ENCODE measurements at regions not wholly inside any gene's neighbourhood (a gene's known extent, or its start where the extent isn't known, plus 50 kb on each side); places are given as distances from the start of the nearest gene placed in this dataset.

DNA sequence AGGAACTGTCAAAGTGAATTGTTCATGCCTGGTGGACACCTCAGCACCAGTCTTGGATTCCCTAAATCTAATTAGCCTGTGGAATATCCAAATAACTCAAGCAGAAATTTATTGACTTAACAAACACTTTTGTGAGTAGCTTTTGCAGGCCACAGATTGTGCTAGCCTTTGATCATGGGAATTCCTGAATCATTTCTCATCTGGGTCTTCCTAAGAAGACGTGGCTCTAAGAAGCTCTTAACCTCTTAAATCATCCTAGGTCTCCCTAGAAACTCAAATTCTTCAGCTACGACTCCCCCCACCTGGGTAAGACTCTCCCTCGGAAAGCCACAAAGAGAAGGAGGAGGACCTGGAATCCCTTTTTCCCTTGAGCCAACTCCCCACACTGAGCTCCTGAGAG, 53.8 kb upstream of the PSEN2 start:
- no peak for DNase-seq (ENCODE audit: low spot score)

DNA sequence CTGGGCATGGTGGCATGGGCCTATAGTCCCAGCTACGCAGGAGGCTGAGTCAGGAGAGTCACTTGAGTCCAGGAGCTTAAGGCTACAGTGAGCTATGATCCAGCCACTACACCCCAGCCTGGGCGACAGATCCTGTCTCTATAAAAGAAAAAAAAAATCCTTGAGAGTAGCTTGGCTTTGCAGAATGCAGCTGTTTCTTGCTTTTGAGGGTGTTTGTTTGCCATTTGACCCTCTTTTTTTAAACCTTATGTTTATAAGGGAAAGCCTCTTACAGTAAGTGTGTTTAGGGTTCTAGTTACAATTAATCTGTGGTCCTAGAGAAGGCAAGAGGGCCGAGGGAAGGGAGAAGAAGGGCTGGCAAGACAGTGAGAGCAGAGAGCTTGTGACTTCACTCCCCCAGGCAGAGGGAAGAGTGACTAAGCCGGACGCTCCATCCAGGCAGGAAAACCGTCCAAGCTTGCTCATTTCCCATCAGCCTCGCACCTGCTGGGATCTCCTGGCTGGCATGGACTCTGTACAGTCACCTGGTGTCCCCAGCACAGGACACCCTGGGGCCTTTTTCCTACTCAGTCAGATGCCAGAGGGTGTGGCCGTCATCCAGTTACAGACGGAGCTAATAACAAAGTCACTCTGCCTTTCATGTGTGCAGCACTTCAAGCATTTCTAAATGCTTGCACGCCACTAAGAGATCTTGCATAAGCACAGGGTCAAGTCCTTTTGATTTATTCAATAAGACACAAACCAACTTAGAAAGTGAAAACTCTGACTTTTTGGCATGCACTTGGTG, 55.5 kb upstream of the PSEN2 start:
- DNase-seq (ENCODE audit: low spot score) = peak; percentile 64

DNA sequence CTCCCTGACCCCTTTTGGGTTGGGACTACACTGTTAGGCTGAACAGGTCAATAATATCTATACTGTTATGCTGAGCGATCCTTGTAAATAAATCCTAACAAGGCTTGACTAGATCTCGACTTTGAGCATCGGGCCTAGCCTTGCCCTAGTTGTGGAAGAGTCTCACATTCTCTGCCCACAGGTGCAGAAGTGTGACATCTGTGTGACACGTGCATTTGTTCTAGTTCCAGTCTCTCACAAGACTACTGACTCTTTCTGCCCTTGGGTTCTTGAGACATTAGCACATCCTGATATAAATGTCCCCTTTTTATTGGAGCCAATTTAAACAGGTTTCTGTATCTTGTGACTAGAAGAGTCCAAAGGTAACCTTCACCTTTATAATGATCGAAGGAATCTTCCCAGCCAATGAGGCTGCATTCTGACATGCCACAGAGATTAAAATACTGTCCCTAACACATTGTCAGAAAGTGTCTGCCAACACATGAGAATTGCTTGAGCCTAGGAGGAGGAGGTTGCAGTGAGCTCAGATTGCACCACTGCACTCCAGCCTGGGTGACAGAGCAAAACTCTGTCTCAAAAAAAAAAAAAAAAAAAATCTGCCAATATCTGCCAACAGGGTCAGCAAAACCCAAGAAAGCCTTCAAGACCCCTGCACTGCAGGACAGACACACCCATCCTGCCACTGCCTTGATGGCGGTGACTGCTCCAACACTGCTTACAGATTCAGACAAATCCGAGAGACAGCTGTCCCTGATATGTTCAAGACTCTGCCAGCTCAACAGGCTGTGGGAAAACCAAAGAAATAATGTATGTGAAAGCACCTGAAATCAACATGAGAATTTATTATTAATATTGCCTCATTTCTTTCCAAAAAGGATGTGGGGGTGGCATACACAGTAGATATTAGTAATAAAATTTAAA, 56.5 kb upstream of the PSEN2 start:
- no peak for DNase-seq (ENCODE audit: low spot score)

DNA sequence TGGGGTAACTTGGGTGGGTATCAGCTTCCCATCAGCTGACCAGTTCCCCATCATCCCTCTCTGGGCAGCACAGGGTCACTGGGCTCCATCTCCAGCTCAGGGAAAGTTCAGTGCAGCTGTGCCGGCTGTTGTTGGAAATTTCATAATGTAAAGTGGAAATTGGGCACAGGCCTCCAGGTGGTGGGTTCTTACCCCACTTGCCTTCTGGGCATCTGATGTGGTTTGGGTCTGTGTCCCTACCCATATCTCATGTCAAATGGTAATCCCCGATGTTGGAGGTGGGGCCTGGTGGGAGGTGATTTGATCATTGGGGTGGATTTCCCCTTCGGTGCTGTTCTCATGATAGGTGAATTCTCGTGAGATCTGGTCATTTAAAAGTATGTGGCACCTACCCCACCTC, 59.7 kb upstream of the PSEN2 start:
- no peak for DNase-seq (ENCODE audit: low spot score)

DNA sequence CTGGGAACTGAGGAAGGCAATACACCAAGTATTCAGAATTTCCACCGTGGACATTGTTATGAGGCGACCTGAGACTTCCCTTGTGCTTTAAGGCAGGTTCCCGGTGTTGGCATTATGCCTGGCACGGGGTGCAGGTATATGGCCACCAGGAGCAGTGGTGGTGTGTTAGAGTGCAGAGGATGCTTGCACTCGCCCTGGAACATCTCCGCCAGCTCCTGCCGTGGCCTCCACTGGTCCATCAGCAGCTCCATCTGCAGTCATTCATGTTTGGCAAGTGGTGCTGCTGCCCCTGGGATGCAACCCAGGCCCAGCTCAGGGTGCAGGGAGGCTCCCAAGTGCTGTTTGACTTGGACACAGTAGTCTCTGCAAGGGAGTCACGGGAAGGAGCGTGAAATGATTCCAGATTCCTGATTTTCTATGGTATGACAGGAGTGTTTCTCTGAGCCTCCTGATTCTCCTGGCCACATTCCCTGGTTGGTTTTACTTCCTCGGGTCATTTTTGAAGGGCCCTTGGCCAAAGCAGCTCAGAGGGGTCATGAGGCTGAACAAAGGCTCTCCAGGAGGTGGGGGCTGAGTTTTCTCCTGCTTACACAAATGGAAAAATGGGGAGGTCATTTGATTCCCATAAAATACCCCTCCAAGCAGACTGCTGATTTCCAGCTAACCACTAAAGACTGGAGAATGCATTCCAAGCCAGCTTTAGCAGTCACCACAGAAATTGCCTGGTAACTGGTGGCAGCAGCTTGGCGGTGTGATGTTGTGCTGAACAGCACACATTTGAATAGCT, 60.4 kb upstream of the PSEN2 start:
- peak; percentile 16 for DNase-seq (ENCODE audit: low spot score)

DNA sequence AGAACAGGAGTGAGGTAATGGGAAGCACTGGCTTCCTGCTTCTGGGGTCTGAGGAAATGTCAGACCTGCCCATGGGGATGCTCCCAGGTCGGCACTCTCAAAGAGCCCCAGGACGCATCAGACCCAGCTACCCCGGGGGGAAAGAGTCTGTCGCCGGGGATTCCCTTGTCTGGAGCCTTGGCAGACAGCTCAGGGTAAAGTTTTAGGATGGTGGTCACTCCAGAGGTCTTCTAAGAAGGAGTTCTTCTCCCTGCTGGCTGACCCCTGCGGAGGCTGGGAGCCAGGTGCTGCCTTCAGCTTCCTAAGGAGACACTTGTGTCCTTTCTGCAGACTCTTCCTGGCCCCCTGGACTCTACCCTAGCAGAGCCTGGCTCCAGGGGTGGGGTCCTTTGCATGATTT, 61.9 kb upstream of the PSEN2 start:
- DNase-seq (ENCODE audit: low spot score) = no peak

DNA sequence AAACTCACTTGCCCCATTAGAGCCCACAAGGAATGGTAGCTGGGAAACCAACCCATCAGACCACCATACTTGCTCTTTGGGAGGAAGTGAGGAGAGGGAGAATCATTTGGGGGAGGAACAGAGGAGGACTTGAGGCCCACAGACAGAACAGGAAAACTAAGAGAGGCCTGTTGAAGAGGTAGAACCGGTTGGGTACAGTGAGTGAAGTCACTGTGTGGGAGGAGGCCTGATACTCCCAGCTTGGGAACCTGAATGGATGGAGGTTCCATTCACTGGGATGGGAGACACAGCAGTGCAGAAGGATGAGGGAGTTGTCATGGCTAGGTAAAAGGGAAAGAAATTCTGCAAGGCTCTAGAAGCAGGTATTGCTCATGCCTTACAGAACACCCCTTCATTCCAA, 63.4 kb upstream of the PSEN2 start:
- DNase-seq (ENCODE audit: low spot score) = no peak

DNA sequence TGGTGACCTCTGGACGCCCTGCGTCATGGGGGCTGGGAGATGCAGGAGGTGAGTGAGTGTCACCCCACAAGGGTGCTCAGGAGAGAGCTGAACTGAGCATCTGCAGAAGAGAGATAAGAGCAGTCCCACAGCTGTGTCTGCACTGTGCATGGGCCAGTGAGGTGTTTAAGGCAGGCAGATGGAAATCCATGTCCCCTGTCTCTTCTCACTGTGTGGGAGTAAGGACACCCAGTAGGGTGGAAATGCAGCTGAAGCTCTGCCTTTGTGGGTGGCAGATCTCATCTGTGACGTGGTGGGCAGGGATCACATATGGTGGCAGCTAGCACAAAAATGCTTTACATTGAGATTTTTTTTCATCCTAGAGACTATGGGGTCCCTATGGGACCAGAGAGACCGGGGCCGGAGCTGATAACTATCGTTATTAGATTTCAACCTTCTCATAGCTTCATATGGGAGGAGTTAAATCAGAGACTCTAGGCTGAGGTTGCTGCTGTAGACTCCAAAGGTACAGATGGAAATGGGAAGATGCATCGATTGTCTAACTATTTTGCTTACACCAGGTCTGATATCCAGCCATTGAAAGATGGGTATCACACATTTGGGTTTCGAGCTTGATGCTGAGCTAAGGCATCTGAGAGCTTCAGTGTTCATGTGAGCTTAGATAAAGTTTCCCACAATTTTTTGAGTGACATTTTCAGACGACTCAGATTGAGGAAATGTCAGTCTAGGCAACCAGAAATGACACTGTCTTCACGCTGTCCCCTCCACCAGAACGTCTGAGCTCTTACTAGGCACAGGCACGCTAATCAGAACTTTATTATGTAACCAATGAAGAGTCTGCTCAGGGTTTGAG, 65.3 kb upstream of the PSEN2 start:
- no peak for DNase-seq (ENCODE audit: low spot score)

DNA sequence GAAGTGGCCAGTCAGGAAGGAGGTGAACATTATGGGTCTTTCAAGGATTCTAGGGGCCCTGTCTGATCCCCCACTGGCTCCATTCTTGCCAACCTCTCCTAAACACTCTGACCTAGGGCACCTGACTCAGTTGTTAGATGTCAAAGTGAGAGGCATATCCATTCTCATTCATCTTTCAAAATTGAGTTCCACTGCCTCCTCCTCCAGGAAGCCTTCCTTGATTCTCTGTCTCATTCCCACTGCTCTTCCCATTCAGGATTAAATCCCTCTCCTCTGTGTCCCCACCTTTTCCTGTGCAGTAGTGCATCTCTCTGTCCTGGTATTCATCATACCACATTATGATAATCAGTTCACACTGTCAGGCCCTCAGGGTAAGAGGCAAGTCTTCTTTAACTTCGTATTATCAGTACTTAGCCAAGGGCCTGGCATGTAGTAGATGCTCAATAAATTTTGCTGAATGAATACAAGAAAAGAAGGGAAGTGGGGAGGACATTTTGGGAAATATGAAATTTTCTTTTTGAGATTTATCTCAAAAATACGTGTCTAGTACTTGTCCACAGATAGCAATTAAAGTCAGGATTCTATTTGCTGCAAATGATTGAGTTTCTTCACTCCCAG, 61.8 kb upstream of the ITPKB start:
- no peak for DNase-seq (ENCODE audit: low spot score)

DNA sequence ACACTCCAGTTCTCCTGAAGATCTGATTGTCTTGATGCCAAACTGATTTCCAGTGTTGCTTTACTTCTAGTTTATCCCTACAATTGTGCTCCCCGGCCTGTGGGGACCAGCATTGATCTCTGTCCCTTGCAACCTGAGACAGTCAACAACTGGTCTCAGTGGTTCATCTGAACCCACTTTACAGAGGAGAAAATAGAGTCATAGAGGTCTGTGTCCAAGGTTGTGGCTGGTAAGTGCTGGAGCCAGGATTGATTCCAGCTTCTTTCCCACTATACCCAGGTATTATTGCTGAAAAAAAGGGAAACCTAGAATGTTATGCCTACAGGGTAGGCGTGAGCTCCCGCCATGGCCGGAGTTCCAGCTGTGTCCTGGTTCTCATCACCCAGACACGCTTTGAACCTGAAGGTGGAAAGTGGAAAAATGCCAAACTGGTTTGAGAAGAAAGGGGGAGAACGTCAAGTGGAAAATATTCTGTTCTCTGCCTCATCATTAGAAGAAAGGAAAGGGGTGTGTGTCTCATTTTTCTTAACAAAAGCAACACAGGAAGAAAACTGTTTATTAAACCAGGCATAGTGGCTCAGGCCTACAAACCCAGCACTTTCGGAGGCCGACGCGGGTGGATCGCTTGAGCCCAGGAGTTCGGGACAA, 60.7 kb upstream of the ITPKB start:
- no peak for DNase-seq (ENCODE audit: low spot score)

DNA sequence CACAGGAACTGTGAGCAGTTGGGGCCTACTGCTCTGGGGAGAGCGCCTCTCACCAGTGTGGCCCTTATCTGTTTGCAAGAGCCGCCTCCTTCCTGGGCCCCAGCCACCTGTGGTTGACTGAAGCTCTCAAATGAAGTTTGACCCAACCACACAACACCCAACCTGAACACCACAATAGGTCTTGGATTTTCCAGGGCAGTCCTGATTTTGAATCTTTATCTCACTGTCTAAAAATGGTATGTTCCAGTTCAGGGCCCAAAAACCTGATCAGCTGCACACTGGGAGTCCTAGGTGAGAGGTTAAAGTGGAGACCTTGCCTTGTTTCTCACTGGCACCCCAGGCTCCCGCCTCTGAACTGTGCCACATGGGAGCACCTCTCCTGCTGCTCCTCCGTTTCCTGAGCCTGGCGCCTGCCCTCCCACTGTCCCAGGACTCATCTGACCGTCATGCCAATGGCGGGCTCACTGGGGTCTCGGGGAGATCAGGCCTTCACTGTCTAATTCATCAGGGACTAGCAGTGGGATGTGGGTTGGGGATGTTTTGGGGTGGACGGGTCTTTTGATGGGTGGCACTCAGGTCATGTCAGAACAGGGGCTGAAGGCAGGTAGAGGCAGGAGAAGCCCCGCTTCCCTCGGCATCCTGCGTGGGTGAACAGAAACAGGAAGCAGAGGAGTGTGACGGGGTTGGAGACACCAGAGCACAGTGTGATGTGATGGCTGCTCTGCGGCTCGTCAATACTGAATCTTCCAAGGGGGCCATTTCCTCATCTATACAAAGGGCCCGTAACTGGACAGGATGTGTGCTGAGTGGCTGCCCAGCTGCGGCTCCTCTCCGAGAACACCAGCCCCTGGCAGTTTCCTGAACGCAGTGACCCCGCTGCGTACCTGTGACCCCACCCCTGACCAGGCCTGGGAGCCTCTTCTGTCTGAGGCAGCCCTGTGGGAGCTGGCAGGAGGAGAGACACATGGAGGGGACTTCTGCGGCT, 59.6 kb upstream of the ITPKB start:
- no peak for DNase-seq (ENCODE audit: low spot score)

DNA sequence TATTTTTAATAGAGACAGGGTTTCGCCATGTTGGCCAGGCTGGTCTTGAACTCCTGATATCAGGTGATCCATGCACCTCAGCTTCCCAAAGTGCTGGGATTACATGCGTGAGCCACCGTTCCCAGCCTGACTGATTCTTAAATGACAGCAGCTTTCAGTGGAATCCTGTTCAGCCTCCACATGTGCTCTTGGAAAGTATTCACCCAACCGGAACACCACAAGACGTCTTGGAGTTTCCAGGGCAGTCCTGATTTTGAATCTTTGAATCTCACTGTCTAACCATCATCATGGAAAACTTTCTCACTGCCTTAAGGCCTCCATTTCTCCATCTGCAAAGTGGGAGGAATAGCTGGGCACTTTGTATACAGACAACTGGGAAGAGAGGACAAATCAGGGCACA, 58.1 kb upstream of the ITPKB start:
- no peak for DNase-seq (ENCODE audit: low spot score)

DNA sequence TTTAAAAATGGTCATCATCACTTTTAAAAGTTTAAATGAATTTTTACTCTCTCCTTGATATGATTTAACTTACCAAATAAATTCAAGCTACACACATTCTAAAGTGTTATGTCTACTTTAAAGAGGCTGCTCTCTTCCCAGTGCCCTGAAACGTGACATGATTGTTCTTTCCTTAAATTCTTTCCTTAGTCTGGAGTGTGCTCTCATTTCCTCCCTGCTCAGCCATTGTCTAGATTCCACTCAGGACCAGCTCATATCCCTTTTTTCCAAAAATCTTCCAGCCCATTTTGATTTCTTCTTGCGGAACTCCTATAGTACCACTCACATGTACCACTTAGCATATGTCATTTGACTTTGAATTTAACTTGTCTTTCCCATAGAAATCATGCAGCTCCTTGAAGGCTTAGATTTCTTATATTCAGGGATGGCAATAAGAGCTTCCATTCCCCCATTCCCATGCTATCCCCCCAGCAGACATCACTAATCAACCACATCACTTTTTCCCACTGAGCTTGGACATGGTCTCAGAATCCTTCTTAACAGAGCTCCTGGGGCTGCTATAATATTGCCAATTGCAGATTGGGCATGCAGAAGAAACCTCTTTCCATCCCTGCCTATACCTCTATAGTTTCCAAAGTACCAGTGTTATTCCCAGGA, 54.7 kb upstream of the ITPKB start:
- DNase-seq (ENCODE audit: low spot score) = no peak

DNA sequence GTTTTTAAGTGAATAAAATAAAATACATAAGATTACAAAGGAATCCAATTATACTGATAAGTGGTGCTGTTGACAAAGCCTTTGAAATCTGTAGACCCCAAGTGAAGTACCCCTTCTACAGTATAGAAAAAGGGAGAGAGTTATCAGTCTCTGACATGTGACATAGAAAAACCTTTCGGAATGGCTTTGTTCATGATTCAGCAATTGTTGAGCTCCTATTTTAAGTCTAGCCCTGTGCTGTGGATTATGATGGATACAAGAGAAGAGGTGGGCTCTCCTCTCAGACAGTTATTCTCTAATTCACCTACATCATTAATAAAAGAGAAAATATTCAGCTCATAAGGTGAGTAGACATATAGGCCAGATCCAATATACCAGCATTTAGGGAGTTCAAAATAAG, 53.3 kb upstream of the ITPKB start:
- no peak for DNase-seq (ENCODE audit: low spot score)

DNA sequence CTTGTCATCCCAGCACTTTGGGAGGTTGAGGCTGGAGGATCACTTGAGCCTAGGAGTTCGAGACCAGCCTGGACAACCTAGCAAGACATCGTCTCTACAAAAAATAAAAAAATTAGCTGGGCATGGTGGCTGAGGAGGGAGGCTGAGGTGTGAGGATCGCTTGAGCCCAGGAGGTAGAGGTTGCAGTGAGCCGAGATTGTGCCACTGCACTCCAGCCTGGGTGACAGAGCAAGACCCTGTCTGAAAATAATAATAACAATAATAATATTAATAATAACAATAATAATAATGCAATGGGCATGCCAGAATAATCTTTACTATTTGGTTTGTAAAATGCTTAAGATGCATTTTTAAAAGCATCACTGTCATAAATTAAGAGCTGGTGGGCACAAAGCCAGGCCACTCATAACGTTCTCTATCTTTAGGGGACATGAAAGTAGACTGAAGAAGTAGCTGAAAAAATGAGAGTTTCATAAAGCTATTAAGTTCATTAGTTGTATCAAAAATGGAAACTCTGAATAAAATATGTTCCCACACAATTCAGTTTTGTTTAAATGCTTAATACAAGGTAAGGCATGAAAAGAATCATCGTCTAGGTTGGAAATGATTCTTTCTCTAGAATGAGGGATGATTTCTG, 51.6 kb upstream of the ITPKB start:
- DNase-seq (ENCODE audit: low spot score) = no peak

DNA sequence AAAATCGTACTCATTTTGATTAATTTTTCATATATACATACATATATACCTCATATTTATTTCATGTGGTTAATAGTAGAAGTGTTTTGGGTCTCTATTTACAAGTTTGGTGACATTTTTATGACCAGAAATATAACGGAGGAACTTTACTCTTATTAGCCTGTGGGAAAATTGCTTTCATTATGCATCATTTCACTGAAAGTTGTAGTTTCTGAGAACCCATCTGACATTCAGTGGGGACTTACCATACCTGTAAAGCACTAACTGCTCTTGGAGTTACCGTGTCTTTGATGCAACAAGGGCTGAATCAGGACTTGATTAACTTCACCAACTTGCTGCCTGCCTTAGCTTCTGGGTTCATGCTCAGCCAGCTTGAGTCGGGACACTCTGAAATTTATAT, 49.9 kb upstream of the ITPKB start:
- no peak for DNase-seq (ENCODE audit: low spot score)

Data from cerebellar cortex (tissue), 1 donor.